Vagina (tissue), 2 donors: ENCODE measurements at regions not wholly inside any gene's neighbourhood (a gene's known extent, or its start where the extent isn't known, plus 50 kb on each side); places are given as distances from the start of the nearest gene placed in this dataset.

Experiments
- DNase-seq, 2 donors: peaks; one replicate each; pipeline ENCODE4 v3.0.0-alpha.2; 2017; ENCODE audit errors: extremely low spot score in 2 of 2
- H3K27ac ChIP-seq: fragments of 200-600 bp; sonication (generic); one replicate; pipeline ENCODE4 v1.5.1; 2019
- H3K27me3 ChIP-seq: fragments of 200-600 bp; sonication (generic); one replicate; pipeline ENCODE4 v1.5.1; 2019
- H3K36me3 ChIP-seq, 2 donors: fragments of 200-600 bp; sonication (generic); one replicate each; pipeline ENCODE4 v1.5.1; 2017 to 2019
- H3K4me1 ChIP-seq: fragments of 200-600 bp; sonication (generic); one replicate; pipeline ENCODE4 v1.5.1; 2019
- H3K4me3 ChIP-seq, 2 donors: fragments of 200-600 bp; sonication (generic); 1 replicate in 1 of 2; 2 replicates in 1 of 2; pipeline ENCODE4 v1.5.1; 2016 to 2019
- H3K9me3 ChIP-seq: fragments of 200-600 bp; sonication (generic); one replicate; pipeline ENCODE4 v1.5.1; 2019
- POLR2A ChIP-seq, 2 donors: fragments of 450-650 bp; IDR thresholded peaks; one replicate each; pipeline ENCODE4 v1.6.1; 2017; ENCODE audit warnings: antibody characterized with exemption in 2 of 2, mild to moderate bottlenecking in 2 of 2, moderate library complexity in 2 of 2
- POLR2AphosphoS5 ChIP-seq, 2 donors: sonication (generic); formaldehyde crosslinking; IDR thresholded peaks; one replicate each; pipeline ENCODE4 v1.9.0; 2017; ENCODE audit warnings: antibody characterized with exemption in 2 of 2, mild to moderate bottlenecking in 2 of 2, low read depth in 1 of 2; ENCODE audit not compliant: insufficient read depth in 1 of 2
- intact Hi-C: fragments of 100-400 bp; cut with DNase I; formaldehyde crosslinking; loops from one replicate; pipeline ENCODE4 v1.15.1; 2023
- TF ChIP-seq, protein P1 (sequence below), 3 experiments: fragments of 450-650 bp in 2 of 3; fragments of 200-600 bp in 1 of 3; sonication (generic) in 1 of 3; IDR thresholded peaks; one replicate each; pipeline ENCODE4 v1.5.1; 2017 to 2019; ENCODE audit warnings: antibody characterized with exemption in 3 of 3, mild to moderate bottlenecking in 2 of 3, moderate library complexity in 2 of 3

DNA sequence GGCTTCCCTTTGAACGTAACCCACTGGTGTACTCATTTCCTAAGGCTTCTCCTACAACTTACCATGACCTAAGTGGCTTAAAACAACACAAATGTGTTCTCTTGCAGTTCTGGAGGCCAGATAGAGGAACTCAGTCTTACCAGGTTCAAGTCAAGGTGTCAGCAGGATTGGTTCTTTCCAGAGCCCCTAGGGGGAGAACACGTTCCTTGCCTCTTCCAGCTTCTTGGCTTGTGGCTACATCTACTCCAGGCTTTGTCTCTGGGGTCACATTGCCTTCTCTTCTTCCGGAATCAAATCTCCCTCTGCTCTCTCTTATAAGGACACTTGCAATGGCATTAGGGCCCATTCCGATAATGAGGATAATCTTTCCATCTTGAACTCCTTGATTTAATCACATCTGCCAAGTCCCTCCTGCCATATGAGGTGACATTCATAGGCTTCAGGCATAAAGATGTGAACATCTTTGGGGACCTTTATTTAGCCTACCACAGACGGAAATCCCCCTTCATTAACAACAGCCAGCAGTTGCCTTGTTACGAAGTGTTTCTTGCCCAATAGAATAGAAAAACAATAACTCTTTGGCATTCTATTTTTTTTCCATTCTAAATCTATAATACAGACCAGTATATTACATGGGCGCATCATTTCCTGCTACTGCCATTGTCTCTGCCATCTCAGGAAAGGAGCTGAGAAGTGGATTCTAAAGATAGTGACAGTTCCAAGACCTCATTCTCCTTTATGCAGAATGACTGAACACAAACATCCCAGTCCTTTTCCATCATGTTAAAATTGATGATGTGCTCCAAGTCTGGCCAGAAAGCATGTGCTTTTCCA, 362.0 kb downstream of the ZNF521 start:
- H3K27me3 ChIP-seq, result no peaks in the 10 kb centered on the region
- DNase-seq, result no peak
- H3K36me3 ChIP-seq, result no peaks in the 10 kb centered on the region
- H3K27ac ChIP-seq, result no peak overlapping the region
- H3K4me1 ChIP-seq, result peaks cover 33% of the 10 kb centered on the region
- H3K9me3 ChIP-seq, result no peaks in the 10 kb centered on the region
- intact Hi-C loops, result no loop called here
- H3K4me3 ChIP-seq, result no peak overlapping the region
- TF ChIP-seq POLR2AphosphoS5 (IDR thresholded peaks at IDR 0.05; ENCODE audit: insufficient read depth in 1 of 2, low read depth in 1 of 2) (no peak), POLR2A (IDR thresholded peaks at IDR 0.05) (no peak)
- TF ChIP-seq, protein P1, sequence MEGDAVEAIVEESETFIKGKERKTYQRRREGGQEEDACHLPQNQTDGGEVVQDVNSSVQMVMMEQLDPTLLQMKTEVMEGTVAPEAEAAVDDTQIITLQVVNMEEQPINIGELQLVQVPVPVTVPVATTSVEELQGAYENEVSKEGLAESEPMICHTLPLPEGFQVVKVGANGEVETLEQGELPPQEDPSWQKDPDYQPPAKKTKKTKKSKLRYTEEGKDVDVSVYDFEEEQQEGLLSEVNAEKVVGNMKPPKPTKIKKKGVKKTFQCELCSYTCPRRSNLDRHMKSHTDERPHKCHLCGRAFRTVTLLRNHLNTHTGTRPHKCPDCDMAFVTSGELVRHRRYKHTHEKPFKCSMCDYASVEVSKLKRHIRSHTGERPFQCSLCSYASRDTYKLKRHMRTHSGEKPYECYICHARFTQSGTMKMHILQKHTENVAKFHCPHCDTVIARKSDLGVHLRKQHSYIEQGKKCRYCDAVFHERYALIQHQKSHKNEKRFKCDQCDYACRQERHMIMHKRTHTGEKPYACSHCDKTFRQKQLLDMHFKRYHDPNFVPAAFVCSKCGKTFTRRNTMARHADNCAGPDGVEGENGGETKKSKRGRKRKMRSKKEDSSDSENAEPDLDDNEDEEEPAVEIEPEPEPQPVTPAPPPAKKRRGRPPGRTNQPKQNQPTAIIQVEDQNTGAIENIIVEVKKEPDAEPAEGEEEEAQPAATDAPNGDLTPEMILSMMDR (IDR thresholded peaks at IDR 0.05), result no peak

DNA sequence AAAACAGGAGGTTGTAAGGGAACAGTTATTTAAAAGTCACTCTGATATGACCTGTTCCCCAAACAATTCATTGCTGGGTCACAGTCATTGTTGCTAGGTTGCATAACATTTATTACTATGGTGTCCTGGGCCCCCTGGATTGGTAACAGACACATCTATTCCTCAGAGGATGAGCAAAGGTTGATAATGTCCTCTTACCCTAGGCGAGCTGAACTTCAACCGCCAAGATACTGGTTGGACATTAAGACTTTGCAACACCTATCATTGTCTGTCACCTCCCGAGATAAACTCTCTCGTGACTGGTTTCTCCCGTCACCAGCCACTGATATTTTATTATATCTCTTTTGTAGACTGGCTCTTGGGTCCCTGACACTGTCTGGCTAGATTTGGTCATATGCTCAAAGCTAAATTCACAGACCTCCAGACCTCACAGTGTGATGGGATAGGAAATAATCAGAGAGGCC, 361.3 kb downstream of the ZNF521 start:
- Histone ChIP-seq H3K36me3 (no peaks in the 10 kb centered on the region), H3K27ac (peak overlapping the region; percentile 42), H3K27me3 (no peaks in the 10 kb centered on the region), H3K4me3 (no peak overlapping the region), H3K4me1 (peaks cover 26% of the 10 kb centered on the region), H3K9me3 (no peaks in the 10 kb centered on the region)
- intact Hi-C loops, result no loop called here
- DNase-seq, result no peak
- TF ChIP-seq POLR2AphosphoS5 (IDR thresholded peaks at IDR 0.05; ENCODE audit: insufficient read depth in 1 of 2, low read depth in 1 of 2), result no peak
- no peak for TF ChIP-seq POLR2A (IDR thresholded peaks at IDR 0.05)
- TF ChIP-seq, protein P1 (IDR thresholded peaks at IDR 0.05), result no peak

- peaks cover 24% of the 10 kb centered on the region for H3K4me1 ChIP-seq
- H3K27me3 ChIP-seq, result no peaks in the 10 kb centered on the region
- TF ChIP-seq POLR2A (IDR thresholded peaks at IDR 0.05) (no peak), POLR2AphosphoS5 (IDR thresholded peaks at IDR 0.05; ENCODE audit: insufficient read depth in 1 of 2, low read depth in 1 of 2) (no peak)
- TF ChIP-seq, protein P1 (IDR thresholded peaks at IDR 0.05), result no peak
- no peak for DNase-seq
- H3K27ac ChIP-seq, result peak overlapping the region; percentile 42
- H3K4me3 ChIP-seq, result no peak overlapping the region
- H3K9me3 ChIP-seq, result no peaks in the 10 kb centered on the region
- H3K36me3 ChIP-seq, result no peaks in the 10 kb centered on the region
- intact Hi-C loops, result no loop called here
Observed at GRCh38 chr18:24991141-24992060, 360.6 kb downstream of the ZNF521 start.

DNA sequence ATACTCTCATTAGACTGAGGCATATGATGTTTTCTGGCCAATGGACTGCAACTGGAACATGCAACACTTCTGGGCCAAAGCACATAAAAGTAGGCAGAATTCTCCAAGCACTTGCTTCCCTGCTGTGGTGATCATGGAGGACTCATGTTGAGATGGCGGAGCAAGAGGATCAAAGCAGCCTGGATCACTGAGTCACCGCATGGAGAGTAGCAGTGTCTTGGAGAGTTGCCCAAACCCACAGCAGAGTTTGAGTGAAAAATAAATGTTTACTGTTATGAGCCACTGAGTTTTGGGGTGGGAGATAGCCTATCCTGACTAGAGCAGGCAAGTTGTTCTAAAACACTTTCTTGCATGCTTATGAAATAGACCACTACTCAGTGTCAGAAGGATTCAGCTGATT, 359.5 kb downstream of the ZNF521 start:
- H3K4me3 ChIP-seq, result no peak overlapping the region
- intact Hi-C loops, result no loop called here
- TF ChIP-seq, protein P1 (IDR thresholded peaks at IDR 0.05), result no peak
- no peak for TF ChIP-seq POLR2A (IDR thresholded peaks at IDR 0.05)
- no peak for TF ChIP-seq POLR2AphosphoS5 (IDR thresholded peaks at IDR 0.05; ENCODE audit: insufficient read depth in 1 of 2, low read depth in 1 of 2)
- no peaks in the 10 kb centered on the region for H3K36me3 ChIP-seq
- no peaks in the 10 kb centered on the region for H3K9me3 ChIP-seq
- H3K27me3 ChIP-seq, result no peaks in the 10 kb centered on the region
- no peak for DNase-seq
- H3K4me1 ChIP-seq, result peaks cover 14% of the 10 kb centered on the region
- H3K27ac ChIP-seq, result no peak overlapping the region
